Lower leg skin (tissue), 3 donors: ENCODE measurements at regions not wholly inside any gene's neighbourhood (a gene's known extent, or its start where the extent isn't known, plus 50 kb on each side); places are given as distances from the start of the nearest gene placed in this dataset.

Experiments used
- CTCF ChIP-seq, 3 donors: fragments of 450-650 bp; IDR thresholded peaks; one replicate each; pipeline ENCODE4 v1.5.1; 2016; ENCODE audit warnings: antibody characterized with exemption in 3 of 3, mild to moderate bottlenecking in 3 of 3, moderate library complexity in 2 of 3
- POLR2A ChIP-seq, 2 donors: fragments of 450-650 bp; IDR thresholded peaks; one replicate each; pipeline ENCODE4 v1.6.1; 2016 to 2017; ENCODE audit warnings: antibody characterized with exemption in 2 of 2, mild to moderate bottlenecking in 1 of 2, moderate library complexity in 1 of 2

GRCh38 chr1:82057011-82057410 lies 256.3 kb downstream of the ADGRL2 start:
- TF ChIP-seq CTCF (IDR thresholded peaks at IDR 0.05) (no peak), POLR2A (IDR thresholded peaks at IDR 0.05) (no peak)
